RWPE2 (cell line): ENCODE measurements at regions not wholly inside any gene's neighbourhood (a gene's known extent, or its start where the extent isn't known, plus 50 kb on each side); places are given as distances from the start of the nearest gene placed in this dataset.

Source experiments
- ATAC-seq: fragments of 200-7000 bp; cut with Tn5 transposase; 3 replicates; pipeline ENCODE4 v1.9.1; 2021; ENCODE audit warnings: low read depth
- DNase-seq: peaks from one replicate; pipeline ENCODE4 v3.0.0-alpha.2; 2020; ENCODE audit warnings: low spot score
- H3K27ac ChIP-seq: fragments of 450-650 bp; 2 replicates; pipeline ENCODE4 v1.5.1; 2017; ENCODE audit warnings: mild to moderate bottlenecking; ENCODE audit not compliant: poor library complexity, severe bottlenecking
- H3K27me3 ChIP-seq: fragments of 250-450 bp; sonication (Bioruptor Pico); 2 replicates; pipeline ENCODE4 v1.5.1; 2021; ENCODE audit warnings: mild to moderate bottlenecking, moderate library complexity; ENCODE audit not compliant: insufficient read depth, poor library complexity, severe bottlenecking
- H3K36me3 ChIP-seq: fragments of 250-450 bp; sonication (Bioruptor Pico); 2 replicates; pipeline ENCODE4 v1.5.1; 2020; ENCODE audit warnings: low read depth, mild to moderate bottlenecking, moderate library complexity
- H3K4me1 ChIP-seq: fragments of 250-450 bp; sonication (Bioruptor Pico); 2 replicates; pipeline ENCODE4 v1.5.1; 2021; ENCODE audit warnings: mild to moderate bottlenecking, moderate library complexity; ENCODE audit not compliant: insufficient read depth, poor library complexity, severe bottlenecking
- H3K4me3 ChIP-seq: fragments of 250-450 bp; sonication (Bioruptor Pico); 2 replicates; pipeline ENCODE4 v1.5.1; 2021; ENCODE audit warnings: mild to moderate bottlenecking, moderate library complexity; ENCODE audit not compliant: severe bottlenecking
- H3K9me3 ChIP-seq: fragments of 250-450 bp; sonication (Bioruptor Pico); 2 replicates; pipeline ENCODE4 v1.5.1; 2021; ENCODE audit warnings: mild to moderate bottlenecking, moderate library complexity; ENCODE audit not compliant: severe bottlenecking
- TF ChIP-seq, protein P1 (sequence below): fragments of 450-650 bp; IDR thresholded peaks from one replicate; pipeline ENCODE4 v1.5.1; 2017; ENCODE audit warnings: mild to moderate bottlenecking, moderate library complexity; ENCODE audit not compliant: poor library complexity, severe bottlenecking

DNA sequence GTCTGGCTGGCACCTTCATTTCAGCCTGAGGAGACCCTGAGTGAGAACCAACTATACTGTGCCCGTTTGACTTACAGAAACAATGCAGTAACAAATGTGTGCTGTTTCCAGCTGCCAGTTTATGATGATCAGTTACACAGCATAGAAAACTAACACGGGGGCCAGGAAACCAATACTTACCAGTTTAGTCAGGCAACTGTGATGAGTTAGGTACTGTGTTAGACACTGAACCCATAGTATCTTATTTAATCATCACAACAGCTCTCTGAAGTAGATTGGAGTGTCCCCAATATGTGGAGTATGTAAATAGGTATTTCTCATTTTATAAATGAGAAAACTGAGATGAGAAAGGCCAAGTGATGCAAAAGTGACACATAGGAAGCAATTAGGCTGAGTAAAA, 620.9 kb upstream of the KLF12 start:
- no peak for DNase-seq
- H3K27me3 ChIP-seq = no peaks in the 10 kb centered on the region
- no peak for ATAC-seq
- H3K36me3 ChIP-seq = no peaks in the 10 kb centered on the region
- H3K27ac ChIP-seq = no peak overlapping the region
- TF ChIP-seq, protein P1, sequence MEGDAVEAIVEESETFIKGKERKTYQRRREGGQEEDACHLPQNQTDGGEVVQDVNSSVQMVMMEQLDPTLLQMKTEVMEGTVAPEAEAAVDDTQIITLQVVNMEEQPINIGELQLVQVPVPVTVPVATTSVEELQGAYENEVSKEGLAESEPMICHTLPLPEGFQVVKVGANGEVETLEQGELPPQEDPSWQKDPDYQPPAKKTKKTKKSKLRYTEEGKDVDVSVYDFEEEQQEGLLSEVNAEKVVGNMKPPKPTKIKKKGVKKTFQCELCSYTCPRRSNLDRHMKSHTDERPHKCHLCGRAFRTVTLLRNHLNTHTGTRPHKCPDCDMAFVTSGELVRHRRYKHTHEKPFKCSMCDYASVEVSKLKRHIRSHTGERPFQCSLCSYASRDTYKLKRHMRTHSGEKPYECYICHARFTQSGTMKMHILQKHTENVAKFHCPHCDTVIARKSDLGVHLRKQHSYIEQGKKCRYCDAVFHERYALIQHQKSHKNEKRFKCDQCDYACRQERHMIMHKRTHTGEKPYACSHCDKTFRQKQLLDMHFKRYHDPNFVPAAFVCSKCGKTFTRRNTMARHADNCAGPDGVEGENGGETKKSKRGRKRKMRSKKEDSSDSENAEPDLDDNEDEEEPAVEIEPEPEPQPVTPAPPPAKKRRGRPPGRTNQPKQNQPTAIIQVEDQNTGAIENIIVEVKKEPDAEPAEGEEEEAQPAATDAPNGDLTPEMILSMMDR = no peak
- H3K4me3 ChIP-seq = no peak overlapping the region
- H3K4me1 ChIP-seq = no peaks in the 10 kb centered on the region
- H3K9me3 ChIP-seq = no peaks in the 10 kb centered on the region

DNA sequence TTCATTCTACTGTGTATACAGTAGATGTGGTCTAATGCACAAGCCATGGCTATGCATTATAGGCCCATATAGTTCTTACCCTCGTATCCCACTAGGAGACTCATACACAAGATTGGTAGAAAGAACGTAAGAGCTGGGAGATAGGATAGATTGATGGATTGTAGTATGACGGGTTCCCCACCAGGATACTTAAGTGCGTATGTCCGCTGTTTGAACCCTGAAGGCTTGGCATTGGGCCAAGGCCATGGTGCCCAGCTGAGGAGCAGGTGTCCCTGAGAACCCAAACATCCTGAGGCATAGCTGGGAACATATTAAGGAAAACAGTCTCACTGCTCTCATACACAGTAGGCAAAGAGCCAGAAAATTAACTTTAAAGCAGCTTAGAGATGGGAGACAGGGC, 617.5 kb upstream of the KLF12 start:
- H3K9me3 ChIP-seq = no peaks in the 10 kb centered on the region
- H3K4me1 ChIP-seq = no peaks in the 10 kb centered on the region
- H3K36me3 ChIP-seq = no peaks in the 10 kb centered on the region
- no peaks in the 10 kb centered on the region for H3K27me3 ChIP-seq
- ATAC-seq (no peak), DNase-seq (no peak)
- TF ChIP-seq, protein P1 = no peak
- no peak overlapping the region for H3K4me3 ChIP-seq
- H3K27ac ChIP-seq = no peak overlapping the region

DNA sequence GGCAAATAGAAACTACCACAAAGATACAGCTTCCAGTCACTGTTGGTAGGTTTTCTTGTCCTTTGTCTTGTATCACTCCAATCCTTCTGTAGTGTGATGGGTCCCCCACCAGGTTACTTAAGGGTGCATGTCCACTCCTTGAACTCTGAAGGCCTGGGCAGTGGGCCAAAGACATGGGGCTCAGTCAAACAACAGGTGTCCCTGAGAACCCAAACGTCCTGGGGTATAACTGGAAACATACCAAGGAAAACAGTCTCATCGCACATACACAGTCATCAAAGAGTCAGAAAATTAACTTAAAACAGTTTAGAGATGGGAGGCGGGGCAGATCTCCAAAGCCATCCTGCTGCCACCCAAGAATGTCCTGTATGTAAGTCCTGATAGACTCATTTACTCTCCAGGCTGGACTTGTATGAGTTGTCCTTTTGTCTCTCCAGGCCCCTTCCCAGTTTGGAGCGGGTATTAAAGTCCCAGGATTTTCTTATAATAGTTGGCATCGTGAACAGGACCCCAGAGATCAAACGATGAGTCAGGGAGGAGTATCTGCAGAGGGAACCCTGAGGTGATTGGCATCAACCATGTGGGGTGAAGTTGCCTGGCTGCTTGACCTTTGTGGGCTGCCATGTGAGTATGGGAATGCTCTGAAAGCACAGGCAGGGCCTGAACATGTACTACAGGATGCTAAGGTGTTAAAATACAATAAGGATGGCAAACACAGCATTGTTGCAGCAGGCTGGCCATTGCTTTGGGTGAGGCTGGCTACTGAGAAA, 613.2 kb upstream of the KLF12 start:
- no peaks in the 10 kb centered on the region for H3K4me1 ChIP-seq
- no peak overlapping the region for H3K4me3 ChIP-seq
- no peaks in the 10 kb centered on the region for H3K27me3 ChIP-seq
- no peak for ATAC-seq
- TF ChIP-seq, protein P1 = no peak
- H3K9me3 ChIP-seq = no peaks in the 10 kb centered on the region
- H3K36me3 ChIP-seq = no peaks in the 10 kb centered on the region
- DNase-seq = no peak
- H3K27ac ChIP-seq = no peak overlapping the region

DNA sequence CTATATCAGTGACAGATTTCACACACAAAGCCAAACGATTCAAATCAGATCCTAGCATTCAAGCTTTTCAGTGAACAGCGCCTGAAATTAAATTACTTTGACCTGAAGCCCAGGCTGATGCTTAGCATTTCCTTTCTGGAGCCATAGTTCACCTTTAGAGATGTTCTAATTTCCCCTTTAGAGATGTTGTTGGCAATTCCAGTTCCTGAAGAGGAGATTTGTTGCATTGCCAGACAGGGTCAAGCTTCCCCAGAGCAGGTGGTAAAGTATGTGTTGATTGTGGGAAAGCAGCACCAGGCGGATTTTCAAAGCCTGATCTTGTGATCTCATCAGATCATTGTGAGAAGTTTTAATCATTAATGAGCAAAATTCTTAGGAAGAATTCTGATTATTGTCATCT, 609.8 kb upstream of the KLF12 start:
- Histone ChIP-seq H3K4me1 (no peaks in the 10 kb centered on the region), H3K9me3 (no peaks in the 10 kb centered on the region), H3K27ac (no peak overlapping the region), H3K27me3 (no peaks in the 10 kb centered on the region), H3K4me3 (no peak overlapping the region), H3K36me3 (no peaks in the 10 kb centered on the region)
- TF ChIP-seq, protein P1 = no peak
- ATAC-seq = no peak
- DNase-seq = no peak

DNA sequence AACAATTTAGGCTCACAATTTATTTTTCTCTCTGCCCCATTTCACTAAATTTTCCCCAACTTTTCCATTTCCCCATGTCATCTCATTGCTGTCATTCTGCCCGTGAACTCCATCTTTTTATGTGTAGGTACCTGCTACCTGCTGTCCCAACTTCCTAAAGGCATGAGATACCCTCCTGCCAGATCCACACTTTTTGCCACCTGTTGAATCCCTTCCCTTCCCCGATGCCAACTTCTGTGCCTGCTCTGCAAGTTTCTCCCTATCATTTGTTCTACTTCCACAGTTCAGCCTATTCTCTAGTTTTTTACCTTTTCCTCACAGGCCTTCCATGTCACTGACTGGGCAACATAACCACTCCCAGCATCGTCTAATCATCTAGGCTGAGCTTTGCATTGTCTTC, 607.5 kb upstream of the KLF12 start:
- no peaks in the 10 kb centered on the region for H3K36me3 ChIP-seq
- no peaks in the 10 kb centered on the region for H3K27me3 ChIP-seq
- H3K27ac ChIP-seq = no peak overlapping the region
- H3K4me3 ChIP-seq = no peak overlapping the region
- ATAC-seq = no peak
- H3K4me1 ChIP-seq = no peaks in the 10 kb centered on the region
- H3K9me3 ChIP-seq = no peaks in the 10 kb centered on the region
- TF ChIP-seq, protein P1 = no peak
- no peak for DNase-seq
